ENCODE measurements at regions not wholly inside any gene's neighbourhood (a gene's known extent, or its start where the extent isn't known, plus 50 kb on each side); places are given as distances from the start of the nearest gene placed in this dataset.

- Histone ChIP-seq H3K27me3 (ENCODE audit: insufficient read depth, low read length) (no peaks in the 10 kb centered on the region), H3K79me2 (ENCODE audit: control insufficient read depth, insufficient read depth, low read length, poor library complexity) (no peaks in the 10 kb centered on the region), H4K91ac (ENCODE audit: low read depth, low read length) (no peak overlapping the region), H2BK120ac (ENCODE audit: insufficient read depth, low read length, poor library complexity) (no peak overlapping the region), H4K8ac (ENCODE audit: low read depth, low read length) (no peak overlapping the region), H3K36me3 (ENCODE audit: control insufficient read depth in 1 of 2, insufficient read depth in 2 of 2, low read length in 2 of 2) (no peaks in the 10 kb centered on the region), H2AK5ac (ENCODE audit: low read length) (no peak overlapping the region), H2BK12ac (ENCODE audit: low read length) (no peak overlapping the region), H3K79me1 (ENCODE audit: low read length) (no peaks in the 10 kb centered on the region), H3K23ac (ENCODE audit: low read length) (no peak overlapping the region), H3K18ac (ENCODE audit: low read length) (no peak overlapping the region), H2AFZ (ENCODE audit: insufficient read depth, low read length, poor library complexity) (no peak overlapping the region), H3K4me1 (ENCODE audit: control insufficient read depth in 1 of 2, insufficient read depth in 2 of 2, low read length in 2 of 2) (no peaks in the 10 kb centered on the region), H2BK5ac (ENCODE audit: low read depth, low read length, poor library complexity) (no peak overlapping the region), H3K4me2 (ENCODE audit: low read length) (no peak overlapping the region), H4K12ac (ENCODE audit: low read depth, low read length) (no peak overlapping the region), H3K4ac (ENCODE audit: low read depth, low read length) (no peak overlapping the region), H3K14ac (ENCODE audit: low read length) (no peak overlapping the region), H3K9me3 (ENCODE audit: insufficient read depth, low read depth, low read length) (peaks cover 2% of the 10 kb centered on the region), H3K27ac (ENCODE audit: low read depth, low read length) (no peak overlapping the region), H3K9ac (ENCODE audit: low read length) (no peak overlapping the region), H3K4me3 (ENCODE audit: low read depth, low read length) (no peak overlapping the region)
- DNase-seq, result no peak
- no CpG with 5 or more reads among the region's 1 CpG for WGBS (ENCODE audit: extremely low coverage, insufficient coverage, insufficient read length)
Measured at GRCh38 chr14:30322819-30323218, 236.1 kb upstream of the G2E3 start.

GRCh38 chr14:30330033-30330432, 228.9 kb upstream of the G2E3 start:
- Histone ChIP-seq H2BK120ac (ENCODE audit: insufficient read depth, low read length, poor library complexity) (no peak overlapping the region), H3K9me3 (ENCODE audit: insufficient read depth, low read depth, low read length) (peaks cover 2% of the 10 kb centered on the region), H2AK5ac (ENCODE audit: low read length) (no peak overlapping the region), H3K36me3 (ENCODE audit: control insufficient read depth in 1 of 2, insufficient read depth in 2 of 2, low read length in 2 of 2) (no peaks in the 10 kb centered on the region), H2AFZ (ENCODE audit: insufficient read depth, low read length, poor library complexity) (no peak overlapping the region), H3K4me3 (ENCODE audit: low read depth, low read length) (no peak overlapping the region), H4K91ac (ENCODE audit: low read depth, low read length) (no peak overlapping the region), H3K27ac (ENCODE audit: low read depth, low read length) (no peak overlapping the region), H3K14ac (ENCODE audit: low read length) (no peak overlapping the region), H3K23ac (ENCODE audit: low read length) (no peak overlapping the region), H4K12ac (ENCODE audit: low read depth, low read length) (no peak overlapping the region), H3K4me1 (ENCODE audit: control insufficient read depth in 1 of 2, insufficient read depth in 2 of 2, low read length in 2 of 2) (no peaks in the 10 kb centered on the region), H2BK5ac (ENCODE audit: low read depth, low read length, poor library complexity) (no peak overlapping the region), H2BK12ac (ENCODE audit: low read length) (no peak overlapping the region), H3K4ac (ENCODE audit: low read depth, low read length) (no peak overlapping the region), H3K79me1 (ENCODE audit: low read length) (no peaks in the 10 kb centered on the region), H3K9ac (ENCODE audit: low read length) (no peak overlapping the region), H3K27me3 (ENCODE audit: insufficient read depth, low read length) (no peaks in the 10 kb centered on the region), H3K4me2 (ENCODE audit: low read length) (no peak overlapping the region), H4K8ac (ENCODE audit: low read depth, low read length) (no peak overlapping the region), H3K18ac (ENCODE audit: low read length) (no peak overlapping the region), H3K79me2 (ENCODE audit: control insufficient read depth, insufficient read depth, low read length, poor library complexity) (no peaks in the 10 kb centered on the region)
- no CpG with 5 or more reads among the region's 6 CpGs for WGBS (ENCODE audit: extremely low coverage, insufficient coverage, insufficient read length)
- DNase-seq, result no peak

GRCh38 chr14:30330445-30330844, 228.5 kb upstream of the G2E3 start:
- Histone ChIP-seq H2AK5ac (ENCODE audit: low read length) (no peak overlapping the region), H4K8ac (ENCODE audit: low read depth, low read length) (no peak overlapping the region), H3K14ac (ENCODE audit: low read length) (no peak overlapping the region), H3K36me3 (ENCODE audit: control insufficient read depth in 1 of 2, insufficient read depth in 2 of 2, low read length in 2 of 2) (no peaks in the 10 kb centered on the region), H3K4me2 (ENCODE audit: low read length) (no peak overlapping the region), H2BK120ac (ENCODE audit: insufficient read depth, low read length, poor library complexity) (no peak overlapping the region), H2BK5ac (ENCODE audit: low read depth, low read length, poor library complexity) (no peak overlapping the region), H4K91ac (ENCODE audit: low read depth, low read length) (no peak overlapping the region), H3K18ac (ENCODE audit: low read length) (no peak overlapping the region), H3K9ac (ENCODE audit: low read length) (no peak overlapping the region), H3K9me3 (ENCODE audit: insufficient read depth, low read depth, low read length) (peaks cover 1% of the 10 kb centered on the region), H3K4me1 (ENCODE audit: control insufficient read depth in 1 of 2, insufficient read depth in 2 of 2, low read length in 2 of 2) (no peaks in the 10 kb centered on the region), H3K79me2 (ENCODE audit: control insufficient read depth, insufficient read depth, low read length, poor library complexity) (no peaks in the 10 kb centered on the region), H3K4ac (ENCODE audit: low read depth, low read length) (no peak overlapping the region), H3K27ac (ENCODE audit: low read depth, low read length) (no peak overlapping the region), H4K12ac (ENCODE audit: low read depth, low read length) (no peak overlapping the region), H2AFZ (ENCODE audit: insufficient read depth, low read length, poor library complexity) (no peak overlapping the region), H2BK12ac (ENCODE audit: low read length) (no peak overlapping the region), H3K27me3 (ENCODE audit: insufficient read depth, low read length) (no peaks in the 10 kb centered on the region), H3K79me1 (ENCODE audit: low read length) (no peaks in the 10 kb centered on the region), H3K4me3 (ENCODE audit: low read depth, low read length) (no peak overlapping the region), H3K23ac (ENCODE audit: low read length) (no peak overlapping the region)
- DNase-seq, result peak in 1 of 2 donors; percentile 33

- H3K4ac ChIP-seq (ENCODE audit: low read depth, low read length), result no peak overlapping the region
- H4K8ac ChIP-seq (ENCODE audit: low read depth, low read length), result no peak overlapping the region
- DNase-seq, result no peak
- H3K4me3 ChIP-seq (ENCODE audit: low read depth, low read length), result no peak overlapping the region
- no peaks in the 10 kb centered on the region for H3K36me3 ChIP-seq (ENCODE audit: control insufficient read depth in 1 of 2, insufficient read depth in 2 of 2, low read length in 2 of 2)
- H3K23ac ChIP-seq (ENCODE audit: low read length), result no peak overlapping the region
- H3K79me1 ChIP-seq (ENCODE audit: low read length), result no peaks in the 10 kb centered on the region
- H4K12ac ChIP-seq (ENCODE audit: low read depth, low read length), result no peak overlapping the region
- no peak overlapping the region for H3K18ac ChIP-seq (ENCODE audit: low read length)
- H3K4me2 ChIP-seq (ENCODE audit: low read length), result no peak overlapping the region
- no peaks in the 10 kb centered on the region for H3K9me3 ChIP-seq (ENCODE audit: insufficient read depth, low read depth, low read length)
- H2BK5ac ChIP-seq (ENCODE audit: low read depth, low read length, poor library complexity), result no peak overlapping the region
- no peak overlapping the region for H2BK120ac ChIP-seq (ENCODE audit: insufficient read depth, low read length, poor library complexity)
- H3K79me2 ChIP-seq (ENCODE audit: control insufficient read depth, insufficient read depth, low read length, poor library complexity), result no peaks in the 10 kb centered on the region
- no peak overlapping the region for H3K9ac ChIP-seq (ENCODE audit: low read length)
- H2BK12ac ChIP-seq (ENCODE audit: low read length), result no peak overlapping the region
- no peak overlapping the region for H2AK5ac ChIP-seq (ENCODE audit: low read length)
- no peak overlapping the region for H4K91ac ChIP-seq (ENCODE audit: low read depth, low read length)
- H3K27me3 ChIP-seq (ENCODE audit: insufficient read depth, low read length), result no peaks in the 10 kb centered on the region
- H3K4me1 ChIP-seq (ENCODE audit: control insufficient read depth in 1 of 2, insufficient read depth in 2 of 2, low read length in 2 of 2), result no peaks in the 10 kb centered on the region
- H2AFZ ChIP-seq (ENCODE audit: insufficient read depth, low read length, poor library complexity), result no peak overlapping the region
- no peak overlapping the region for H3K14ac ChIP-seq (ENCODE audit: low read length)
- no peak overlapping the region for H3K27ac ChIP-seq (ENCODE audit: low read depth, low read length)
Measured at GRCh38 chr14:30331030-30331429, 227.9 kb upstream of the G2E3 start.

GRCh38 chr14:30332374-30332773, 226.6 kb upstream of the G2E3 start:
- no peak overlapping the region for H2AK5ac ChIP-seq (ENCODE audit: low read length)
- no peak overlapping the region for H3K9ac ChIP-seq (ENCODE audit: low read length)
- H3K79me1 ChIP-seq (ENCODE audit: low read length), result no peaks in the 10 kb centered on the region
- no peak overlapping the region for H4K12ac ChIP-seq (ENCODE audit: low read depth, low read length)
- H3K4me3 ChIP-seq (ENCODE audit: low read depth, low read length), result no peak overlapping the region
- no peak overlapping the region for H2AFZ ChIP-seq (ENCODE audit: insufficient read depth, low read length, poor library complexity)
- H3K14ac ChIP-seq (ENCODE audit: low read length), result no peak overlapping the region
- H3K27ac ChIP-seq (ENCODE audit: low read depth, low read length), result no peak overlapping the region
- no peaks in the 10 kb centered on the region for H3K79me2 ChIP-seq (ENCODE audit: control insufficient read depth, insufficient read depth, low read length, poor library complexity)
- H3K4me2 ChIP-seq (ENCODE audit: low read length), result no peak overlapping the region
- no peak overlapping the region for H3K18ac ChIP-seq (ENCODE audit: low read length)
- no peak for DNase-seq
- no peaks in the 10 kb centered on the region for H3K4me1 ChIP-seq (ENCODE audit: control insufficient read depth in 1 of 2, insufficient read depth in 2 of 2, low read length in 2 of 2)
- no peak overlapping the region for H4K8ac ChIP-seq (ENCODE audit: low read depth, low read length)
- H3K9me3 ChIP-seq (ENCODE audit: insufficient read depth, low read depth, low read length), result no peaks in the 10 kb centered on the region
- no peak overlapping the region for H2BK5ac ChIP-seq (ENCODE audit: low read depth, low read length, poor library complexity)
- no peaks in the 10 kb centered on the region for H3K27me3 ChIP-seq (ENCODE audit: insufficient read depth, low read length)
- H2BK12ac ChIP-seq (ENCODE audit: low read length), result no peak overlapping the region
- H2BK120ac ChIP-seq (ENCODE audit: insufficient read depth, low read length, poor library complexity), result no peak overlapping the region
- H4K91ac ChIP-seq (ENCODE audit: low read depth, low read length), result no peak overlapping the region
- no peak overlapping the region for H3K4ac ChIP-seq (ENCODE audit: low read depth, low read length)
- no peak overlapping the region for H3K23ac ChIP-seq (ENCODE audit: low read length)
- H3K36me3 ChIP-seq (ENCODE audit: control insufficient read depth in 1 of 2, insufficient read depth in 2 of 2, low read length in 2 of 2), result no peaks in the 10 kb centered on the region
